SW480 (cell line): ENCODE measurements at regions not wholly inside any gene's neighbourhood (a gene's known extent, or its start where the extent isn't known, plus 50 kb on each side); places are given as distances from the start of the nearest gene placed in this dataset.

Experiments
- DNase-seq: peaks from one replicate; pipeline ENCODE4 v3.0.0-alpha.2; 2016; ENCODE audit warnings: low spot score

DNA sequence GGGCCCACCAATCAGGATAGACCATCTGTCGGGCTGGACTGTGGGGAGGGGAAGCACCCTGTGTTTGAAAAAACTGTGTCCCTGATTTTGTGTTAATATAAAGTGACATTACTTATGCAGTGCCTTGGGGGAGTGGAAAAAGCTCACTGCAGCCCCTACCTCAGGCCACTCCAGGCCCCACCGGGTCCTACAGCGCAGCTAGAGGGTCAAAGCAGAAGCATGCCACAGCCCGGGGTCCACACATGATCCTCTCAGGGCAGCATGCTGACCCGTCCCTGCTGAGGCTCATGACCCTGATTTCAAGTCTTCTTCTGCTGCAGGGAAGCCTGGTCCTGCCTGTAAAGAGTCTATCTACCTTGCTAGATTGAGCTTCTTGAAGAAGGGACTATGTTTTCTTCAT lies 133.0 kb upstream of the PLCB4 start:
- DNase-seq: no peak

DNA sequence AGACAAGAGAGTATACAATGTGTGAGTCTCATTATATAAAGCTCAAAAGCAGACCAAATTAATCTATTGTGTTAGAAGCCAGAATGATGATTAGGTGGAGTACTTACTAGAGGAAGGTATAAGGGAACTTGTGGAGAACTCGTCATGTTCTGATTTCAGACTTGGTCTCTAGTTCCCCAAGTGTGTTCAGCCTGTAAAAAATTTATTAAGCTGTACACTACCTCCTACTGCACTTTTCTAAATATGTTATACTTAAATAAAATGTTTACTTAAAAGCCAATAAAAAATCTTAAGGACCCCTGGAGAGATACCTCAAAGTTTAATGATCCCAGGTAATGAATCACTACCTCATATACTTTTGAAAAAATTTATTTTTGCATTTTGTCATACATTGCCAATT lies 130.4 kb upstream of the PLCB4 start:
- no peak for DNase-seq

DNA sequence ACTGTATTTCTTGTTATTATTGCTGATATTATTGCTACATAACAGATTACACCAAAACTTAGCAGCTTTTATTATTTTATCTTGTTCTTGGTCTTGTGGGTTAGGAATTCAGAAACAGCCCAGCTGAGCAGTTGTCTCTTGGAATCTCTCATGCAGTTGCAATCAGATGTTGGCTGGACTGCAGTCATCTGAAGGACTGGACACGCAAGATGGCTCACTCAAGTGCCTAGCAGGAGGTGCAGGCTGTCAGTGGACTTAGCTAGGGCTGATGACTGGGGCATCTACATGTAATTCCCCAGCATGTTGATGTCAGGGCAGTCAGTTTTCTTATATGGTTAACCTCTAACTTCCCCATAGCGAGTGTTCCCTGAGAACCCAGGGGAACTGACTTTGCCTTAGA lies 128.6 kb upstream of the PLCB4 start:
- no peak for DNase-seq

DNA sequence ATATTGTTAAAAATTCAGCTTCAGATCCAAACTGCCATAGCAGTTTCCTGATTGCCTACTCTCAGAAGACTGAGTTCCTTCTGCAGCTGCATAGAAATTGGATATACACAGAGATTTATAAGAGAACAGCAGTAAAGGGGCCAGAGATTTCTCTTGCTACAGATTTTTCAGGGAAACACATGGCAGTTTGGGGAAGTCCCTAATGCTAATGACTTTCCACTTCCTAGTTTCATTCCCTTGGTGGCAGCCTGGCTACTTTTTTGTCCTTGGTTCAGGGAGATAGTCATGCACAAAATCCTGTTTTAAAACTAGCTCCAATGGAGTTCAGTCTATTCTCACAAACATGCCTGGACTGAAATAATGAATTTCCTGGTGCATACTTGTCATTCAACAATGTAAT lies 125.3 kb upstream of the PLCB4 start:
- DNase-seq: no peak

DNA sequence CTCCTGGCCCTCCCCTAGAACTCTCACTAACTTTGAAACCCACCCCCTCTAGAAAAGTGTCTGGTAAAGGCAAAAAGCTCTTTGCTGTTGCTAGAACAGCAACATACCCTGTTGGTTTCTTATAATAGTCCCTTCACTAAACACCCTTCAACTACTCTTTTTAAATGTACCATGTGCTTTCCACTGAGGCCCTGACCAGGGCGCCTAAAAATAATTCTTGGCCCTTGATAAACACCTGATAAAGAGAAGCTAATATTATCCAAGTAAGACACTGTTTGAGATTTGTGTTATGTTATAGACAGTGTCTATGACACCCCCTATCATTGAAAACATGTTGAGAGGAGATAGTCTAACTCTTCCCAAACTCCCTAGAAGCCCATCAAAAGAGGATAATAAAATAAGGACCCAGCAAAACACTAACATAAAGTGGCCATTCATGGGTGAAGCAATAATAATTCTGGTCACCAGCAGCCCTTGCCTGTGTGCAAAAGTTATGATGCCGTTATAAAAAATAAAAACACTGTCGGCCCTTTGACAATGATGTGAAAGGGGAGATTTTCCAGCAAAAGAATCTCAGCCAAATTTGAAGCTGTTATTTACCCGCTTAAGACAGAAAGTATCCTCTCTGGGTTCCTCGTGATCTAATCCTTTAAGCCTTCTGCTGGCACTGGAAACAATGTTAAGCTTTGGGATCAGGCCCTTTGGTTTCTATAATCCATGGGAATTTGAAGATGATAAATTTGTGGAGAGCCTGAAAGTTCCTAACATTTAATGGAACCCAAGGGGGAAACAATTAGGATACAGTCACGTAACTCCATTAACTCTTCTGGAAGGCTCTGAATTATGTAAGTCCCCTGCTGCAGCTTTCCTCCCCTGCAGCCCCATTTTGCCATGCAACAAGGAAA lies 122.6 kb upstream of the PLCB4 start:
- DNase-seq: no peak

DNA sequence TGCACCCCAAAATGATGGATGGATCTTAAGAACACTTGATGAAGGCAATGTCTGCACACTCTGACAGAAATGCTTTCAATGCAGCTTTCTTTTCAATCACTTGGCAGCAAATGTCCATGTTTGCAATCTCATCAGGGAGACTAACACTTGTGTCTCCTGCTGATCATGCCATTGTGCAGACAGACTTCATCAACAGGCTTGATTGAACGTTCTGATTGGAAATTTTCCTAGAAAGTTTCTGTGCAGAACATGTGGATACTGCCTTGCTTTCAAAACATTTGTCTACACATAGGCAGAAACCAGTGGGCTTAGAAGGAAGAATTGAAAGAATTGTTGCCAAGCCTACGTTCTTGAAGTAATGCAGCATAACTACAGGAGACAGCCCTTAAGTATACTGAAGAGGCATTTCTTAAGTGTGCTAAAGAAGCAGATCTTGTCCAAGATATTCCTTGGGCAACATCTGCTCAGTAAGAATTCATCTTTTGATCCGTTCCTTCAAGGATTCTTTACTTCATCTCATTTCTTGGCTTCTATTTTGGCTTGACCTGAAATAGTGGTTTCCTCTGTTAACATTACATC lies 120.4 kb upstream of the PLCB4 start:
- DNase-seq: no peak

DNA sequence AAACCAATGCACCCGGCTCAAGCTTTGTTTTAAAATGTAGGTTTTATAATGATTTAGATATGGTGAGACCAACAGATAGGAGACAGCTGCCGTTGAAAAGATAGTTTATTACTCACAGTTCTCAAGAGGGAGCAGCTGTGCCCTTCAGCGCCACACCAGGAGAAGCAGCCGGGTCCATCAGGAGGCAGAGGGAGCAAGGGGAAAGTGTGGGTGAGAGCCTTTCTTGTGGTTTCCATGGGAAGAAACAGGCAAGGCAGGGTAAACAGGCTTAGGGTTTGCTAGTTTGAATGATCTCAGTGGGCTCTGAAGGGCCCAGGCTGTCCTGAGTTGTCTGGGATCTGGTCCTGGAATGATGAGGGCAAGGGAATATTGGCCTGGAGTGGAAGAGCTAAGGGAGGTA lies 117.7 kb upstream of the PLCB4 start:
- DNase-seq: no peak

DNA sequence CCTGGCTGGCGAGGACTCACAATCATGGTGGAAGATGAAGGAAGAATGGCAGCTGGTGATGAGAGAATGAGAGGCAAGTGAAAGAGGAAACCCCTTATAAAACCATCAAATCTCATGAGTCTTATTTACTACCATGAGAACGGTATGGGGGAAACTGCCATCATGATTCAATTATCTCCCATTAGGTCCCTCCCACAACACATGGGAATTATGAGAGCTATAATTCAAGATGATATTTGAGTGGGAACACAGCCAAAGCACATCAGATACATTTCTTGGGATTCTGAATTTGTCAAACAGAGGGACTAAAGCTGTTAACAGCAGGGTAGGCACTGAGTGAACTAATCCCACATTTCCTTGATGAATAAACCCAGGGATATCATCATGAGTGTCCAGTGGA lies 116.2 kb upstream of the PLCB4 start:
- no peak for DNase-seq

DNA sequence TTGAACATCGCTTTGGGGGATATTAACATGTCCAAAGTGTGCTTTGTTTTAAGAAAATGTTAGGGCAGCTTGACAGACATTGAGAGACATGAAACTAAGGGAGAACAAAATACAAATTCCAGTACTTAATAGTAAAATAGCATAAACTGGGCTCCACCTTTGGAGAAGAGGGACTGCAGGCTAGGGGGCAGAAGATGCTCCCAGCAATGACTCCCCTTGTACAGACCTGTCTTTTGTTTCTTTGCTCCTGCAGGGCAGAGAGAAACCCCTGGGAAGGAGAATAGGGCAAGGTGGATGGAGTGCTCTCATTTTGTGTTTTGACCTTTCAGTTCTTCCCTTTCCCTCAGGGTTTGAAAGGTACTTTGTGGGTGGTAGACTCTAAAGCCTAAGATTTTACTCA lies 115.6 kb upstream of the PLCB4 start:
- DNase-seq: no peak

DNA sequence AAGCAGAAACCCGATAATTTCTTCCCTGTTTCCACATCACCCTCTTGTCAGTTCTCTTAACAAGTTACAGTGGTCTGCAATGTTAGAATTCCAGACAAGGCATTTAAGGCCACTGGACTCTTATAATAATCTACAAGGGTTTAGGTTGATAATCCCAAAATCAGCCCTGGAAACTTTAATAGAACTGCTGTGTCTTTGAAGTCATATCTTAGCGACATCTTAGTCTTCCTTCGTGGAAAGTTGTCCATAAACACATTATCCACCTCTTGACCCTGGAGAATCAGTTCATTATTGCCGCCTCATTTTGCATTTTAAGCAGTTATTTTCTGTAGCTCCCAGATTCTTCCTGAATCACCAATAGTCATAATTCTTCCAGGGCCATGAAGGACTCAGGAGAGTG lies 108.6 kb upstream of the PLCB4 start:
- no peak for DNase-seq

DNA sequence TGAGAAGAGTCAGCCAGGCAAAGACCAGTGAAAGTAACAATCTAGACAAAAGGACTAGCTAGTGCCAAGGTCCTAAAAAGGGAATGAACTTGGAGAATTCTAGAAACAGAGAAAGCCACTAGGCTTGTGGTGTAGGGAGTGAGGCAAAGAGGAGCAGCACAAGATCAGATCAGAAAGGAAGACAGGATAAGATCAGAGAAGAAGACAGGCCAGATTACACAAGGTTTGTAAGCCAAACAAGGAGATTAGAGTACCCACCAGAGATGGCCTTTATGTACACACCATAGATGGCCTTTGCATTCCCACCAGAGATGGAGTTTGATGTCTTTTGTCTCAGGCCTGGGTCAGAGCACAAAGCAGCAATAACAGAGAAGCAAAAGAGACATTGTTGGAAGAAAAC lies 105.6 kb upstream of the PLCB4 start:
- no peak for DNase-seq

DNA sequence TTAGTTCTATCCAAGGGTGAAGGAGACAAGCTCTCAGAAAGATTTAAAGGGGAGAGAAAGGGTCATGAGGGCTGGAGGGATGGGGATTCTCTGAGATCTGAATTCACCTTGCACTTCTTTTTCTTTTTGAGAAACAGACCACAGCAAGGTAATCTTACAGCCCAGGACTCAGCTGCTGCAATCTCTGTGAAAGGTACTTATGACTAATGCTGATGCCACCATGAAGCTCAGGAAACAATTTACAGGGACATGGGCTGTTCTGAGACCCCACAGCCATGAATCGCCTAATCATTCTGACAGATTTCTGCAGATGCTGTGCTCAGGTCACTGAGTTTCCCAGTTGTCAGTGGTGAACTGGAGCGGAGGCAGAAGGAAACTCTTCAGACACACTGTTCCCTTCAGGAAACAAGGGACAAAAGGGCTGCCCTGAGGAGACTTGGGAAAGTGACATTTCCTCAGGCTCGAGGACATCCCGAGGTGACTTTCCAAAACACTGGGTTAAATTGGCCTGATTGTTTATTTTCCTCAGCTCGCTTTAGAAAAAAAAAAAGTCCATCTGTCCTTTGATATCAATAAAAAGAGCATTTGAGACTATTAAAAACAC lies 103.8 kb upstream of the PLCB4 start:
- DNase-seq: no peak

DNA sequence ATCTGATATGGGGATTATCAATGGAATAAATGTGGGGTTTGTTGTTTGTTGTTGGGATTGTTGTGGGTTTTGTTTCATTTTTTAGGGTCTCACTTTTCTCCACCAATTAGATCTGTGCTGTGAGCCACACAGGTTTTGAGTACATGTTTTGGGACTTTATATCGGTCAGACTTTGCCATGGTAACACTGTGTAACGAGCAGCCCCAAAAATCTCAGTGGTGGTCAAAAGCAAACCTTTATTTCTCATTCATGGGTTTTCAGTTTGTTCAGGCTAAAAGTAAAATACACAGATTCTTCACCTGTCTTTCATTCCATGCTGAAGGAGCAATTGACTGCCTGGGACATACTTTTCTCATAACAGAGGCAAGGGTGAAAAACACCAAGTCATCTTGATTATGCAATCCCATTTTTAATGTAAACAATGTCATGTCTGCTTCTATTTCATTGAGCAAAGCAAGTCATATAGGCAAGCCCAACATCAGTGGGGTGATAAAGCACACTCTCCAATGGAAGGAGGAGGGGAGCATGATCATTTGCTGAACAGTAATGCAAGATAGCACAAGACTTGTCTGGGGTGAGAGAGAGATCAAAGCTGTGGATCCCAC lies 101.1 kb upstream of the PLCB4 start:
- DNase-seq: no peak

DNA sequence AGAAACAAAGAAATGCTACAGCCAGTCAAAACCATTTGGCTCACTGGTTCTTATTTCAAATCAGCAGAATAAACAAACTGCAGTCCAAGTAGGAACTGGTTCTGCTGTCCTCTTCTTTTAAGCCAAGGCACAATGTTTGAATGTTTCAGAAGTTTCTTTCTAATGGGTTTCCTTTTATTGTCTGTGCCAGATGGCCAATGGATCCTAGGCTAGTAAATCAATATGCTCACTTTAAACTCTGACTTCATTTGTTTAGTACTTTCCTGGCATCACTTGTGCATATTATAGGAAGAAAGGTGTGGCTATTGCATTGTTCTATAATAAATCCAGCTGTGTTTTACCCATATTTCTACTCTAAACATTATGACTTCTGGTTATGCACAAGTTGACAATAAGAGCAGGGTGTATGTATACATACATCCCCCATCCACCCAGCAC lies 99.7 kb upstream of the PLCB4 start:
- no peak for DNase-seq

DNA sequence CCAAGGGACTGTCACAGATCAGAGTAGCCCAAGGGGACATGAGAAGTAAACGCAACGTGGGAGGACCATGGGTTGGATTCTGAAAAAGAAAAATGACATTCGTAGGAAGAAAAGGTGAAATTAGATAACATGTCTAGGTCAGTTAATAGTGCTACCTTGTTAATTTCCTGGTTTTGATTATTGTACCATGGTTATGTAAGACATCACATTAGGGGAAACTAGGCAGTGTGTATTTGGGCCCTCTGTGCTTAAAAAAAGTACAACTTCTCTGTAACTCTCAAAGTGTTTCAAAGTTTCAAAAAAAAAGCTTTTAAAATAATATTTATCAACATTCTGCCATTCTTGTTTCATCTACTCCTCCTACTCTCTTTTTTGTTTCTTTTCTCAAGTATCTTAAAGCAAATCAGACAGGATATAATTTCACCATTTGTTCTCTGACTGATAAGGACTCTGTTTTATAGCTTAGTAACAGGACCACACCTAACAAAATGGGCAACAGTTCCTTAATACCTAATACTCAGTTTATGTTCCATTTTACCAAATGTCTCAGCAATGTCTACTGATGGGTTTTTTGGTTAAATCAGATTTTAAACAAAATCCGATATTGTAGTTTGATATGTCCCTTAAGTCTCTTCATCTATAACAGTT lies 97.1 kb upstream of the PLCB4 start:
- no peak for DNase-seq

DNA sequence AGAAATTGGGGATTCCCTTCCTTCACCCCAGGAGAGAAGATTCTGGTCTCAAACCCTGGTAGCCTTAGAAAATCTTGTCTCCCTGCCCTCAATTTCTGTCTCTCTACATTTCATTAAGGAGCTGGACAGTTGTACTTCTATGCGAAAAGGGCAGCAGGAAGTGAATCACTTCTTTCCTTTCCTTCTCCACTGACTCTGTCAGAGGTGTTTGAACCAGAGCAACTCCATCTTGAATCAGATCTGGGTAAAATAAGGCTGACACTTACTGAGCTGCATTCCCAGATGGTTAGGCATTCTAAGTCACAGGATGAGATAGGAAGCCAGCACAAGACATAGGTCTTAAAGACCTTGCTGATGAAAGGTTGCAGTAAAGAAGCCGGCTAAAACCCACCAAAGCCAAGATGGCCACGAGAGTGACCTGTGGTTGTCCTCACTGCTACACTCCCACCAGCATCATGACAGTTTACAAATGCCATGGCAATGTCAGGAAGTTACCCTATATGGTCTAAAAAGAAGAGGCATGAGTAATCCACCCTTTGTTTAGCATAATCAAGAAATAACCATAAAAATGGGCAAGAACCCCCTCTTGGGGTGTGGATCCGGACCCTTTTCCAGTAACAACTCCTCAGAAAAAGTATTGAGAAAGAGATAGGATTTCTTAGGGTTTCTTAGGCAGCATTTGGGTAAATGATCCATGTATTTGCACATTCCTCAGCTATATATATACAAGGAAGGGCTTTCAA lies 95.8 kb upstream of the PLCB4 start:
- DNase-seq: no peak

DNA sequence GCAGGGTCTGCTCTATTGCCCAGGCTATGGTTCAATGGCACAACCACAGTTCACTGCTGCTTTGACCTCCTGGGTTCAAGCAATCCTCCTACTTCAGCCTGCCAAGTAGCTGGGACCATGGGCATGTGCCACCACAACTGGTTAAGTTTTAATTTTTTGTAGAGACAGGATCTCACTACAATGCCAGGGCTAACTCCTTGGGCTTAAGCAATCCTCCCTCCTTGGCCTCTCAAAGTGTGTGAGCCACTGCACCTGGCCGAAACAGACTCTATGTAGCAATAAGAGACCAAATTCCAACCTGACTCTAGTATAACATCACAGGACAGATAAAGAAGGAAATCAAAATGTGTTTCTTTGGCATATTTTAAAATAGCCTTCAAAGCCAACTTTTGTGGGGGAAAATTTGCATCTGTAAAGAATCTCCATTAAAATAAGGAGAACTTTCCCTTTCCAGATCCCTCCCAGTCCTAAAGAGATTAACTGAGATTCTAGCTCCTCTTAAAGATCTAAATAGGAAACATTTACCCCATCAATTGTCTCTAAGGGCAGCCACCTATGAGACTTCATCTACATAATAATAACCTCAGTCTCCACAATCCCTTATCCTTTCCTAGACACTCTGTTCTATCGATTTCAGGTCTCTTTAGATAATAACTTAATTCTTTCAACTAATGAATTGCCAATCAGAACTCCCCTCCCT lies 94.7 kb upstream of the PLCB4 start:
- DNase-seq: no peak

DNA sequence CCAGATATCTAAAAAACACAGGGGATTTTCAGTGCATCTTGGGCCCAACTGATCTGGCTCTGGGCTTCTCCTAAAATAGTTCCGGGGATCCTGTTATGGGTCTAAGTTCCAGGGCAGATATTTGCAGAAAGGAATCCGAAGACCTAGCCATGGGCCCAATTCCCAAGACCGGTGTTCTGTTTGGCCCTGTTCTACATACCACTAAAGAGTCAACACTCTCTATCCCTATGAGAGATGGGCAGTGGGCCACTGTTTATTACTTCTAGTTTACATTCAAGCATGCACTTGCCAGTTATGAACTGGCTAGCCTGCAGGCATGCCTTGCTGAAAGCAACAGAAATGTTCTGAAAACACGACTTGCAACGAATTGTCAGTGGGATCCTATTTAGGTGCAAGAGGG lies 87.4 kb upstream of the PLCB4 start:
- DNase-seq: no peak

DNA sequence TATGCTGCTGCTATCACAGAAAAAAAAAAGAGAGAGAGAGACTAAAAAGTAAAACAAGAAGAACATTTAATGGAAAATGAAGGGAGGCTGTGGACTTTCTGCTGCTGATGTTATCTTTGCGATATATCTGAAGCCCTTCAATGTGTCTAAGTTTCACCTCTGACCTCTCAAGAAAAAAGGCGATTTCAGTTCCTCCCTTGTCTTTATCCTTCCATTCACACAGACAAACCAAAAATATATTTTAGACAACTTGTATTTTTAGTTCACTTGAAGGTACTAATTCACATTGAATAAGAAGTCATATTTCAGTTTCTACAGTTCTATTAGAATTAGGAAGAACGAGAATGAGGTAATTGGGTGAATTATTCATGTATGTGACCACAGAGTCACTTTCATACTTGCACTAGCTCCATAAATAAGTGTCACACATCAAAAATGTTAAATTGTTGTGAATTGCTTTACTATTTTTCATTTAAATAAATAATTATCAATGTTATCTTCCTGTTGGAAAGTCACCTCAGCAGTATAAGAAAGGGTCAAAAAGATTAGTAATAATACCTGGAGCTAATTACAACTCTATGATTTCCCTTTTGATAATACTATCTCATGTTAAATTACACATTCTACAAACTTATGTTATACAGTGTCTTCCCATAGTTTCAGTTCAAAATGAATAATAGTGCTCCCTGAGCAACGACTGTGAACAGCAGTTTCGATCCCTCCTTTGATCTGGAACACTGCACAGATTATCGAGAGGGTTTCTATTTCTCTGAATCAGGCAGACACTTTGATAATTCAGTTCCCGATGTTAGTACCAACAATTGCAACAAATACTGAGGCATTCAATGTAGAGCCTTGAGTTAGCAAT lies 85.2 kb upstream of the PLCB4 start:
- DNase-seq: no peak

DNA sequence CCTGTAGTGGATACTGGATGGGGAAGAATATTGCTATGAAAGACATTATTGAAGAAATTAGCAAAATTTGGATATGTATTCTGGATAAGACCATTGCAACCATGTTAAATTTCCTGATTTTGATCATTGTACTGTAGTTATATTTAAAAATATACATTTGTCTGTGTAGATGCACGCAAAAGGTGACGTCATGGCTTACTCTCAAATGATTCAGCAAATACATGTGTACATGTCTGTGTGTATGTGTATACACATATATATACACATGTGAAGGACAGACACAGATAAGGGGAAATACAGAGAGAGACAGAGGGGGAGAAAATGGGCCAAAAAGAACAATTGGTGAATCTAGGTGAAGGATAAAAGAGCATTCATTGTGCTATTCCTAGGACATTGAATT lies 82.3 kb upstream of the PLCB4 start:
- DNase-seq: no peak
